ENCODE measurements at regions not wholly inside any gene's neighbourhood (a gene's known extent, or its start where the extent isn't known, plus 50 kb on each side); places are given as distances from the start of the nearest gene placed in this dataset.
"Not testable (repeated sequence)": the region's sequence is repeated elsewhere in the genome, so short reads cannot be mapped to it uniquely, and the experiment has no call there.

- H3K23ac ChIP-seq (ENCODE audit: low read depth, low read length); intact Hi-C loops (cut with micrococcal nuclease); in situ Hi-C loops (cut with MboI; ENCODE audit: low sequenced_read_pairs); POLR2A ChIA-PET (ENCODE audit: unreplicated experiment); H3K27ac ChIP-seq (ENCODE audit: insufficient read depth, low read length); H3K9me1 ChIP-seq (ENCODE audit: insufficient read depth, low read length); H4K8ac ChIP-seq (ENCODE audit: low read depth in 2 of 2, low read length in 2 of 2); H2AK5ac ChIP-seq (ENCODE audit: low read depth, low read length); H4K91ac ChIP-seq (ENCODE audit: insufficient read depth, low read depth, low read length); H2BK15ac ChIP-seq (ENCODE audit: low read depth, low read length); BruUV-seq (replicated peaks); CTCF ChIA-PET; H3K9me3 ChIP-seq (ENCODE audit: control insufficient read depth, insufficient read depth, low read length); dilution Hi-C loops (cut with HindIII; ENCODE audit: low sequenced_read_pairs, unreplicated experiment); H3K27me3 ChIP-seq (ENCODE audit: control insufficient read depth, insufficient read depth, low read length); H3K79me1 ChIP-seq (ENCODE audit: low read depth in 1 of 2, low read length in 2 of 2); H3K36me3 ChIP-seq (ENCODE audit: control insufficient read depth, insufficient read depth, low read length); H2BK5ac ChIP-seq (ENCODE audit: low read depth, low read length, poor library complexity, severe bottlenecking); H3K9ac ChIP-seq (ENCODE audit: low read depth, low read length); H3K4ac ChIP-seq (ENCODE audit: low read depth, low read length); H3K4me1 ChIP-seq (ENCODE audit: control insufficient read depth, insufficient read depth, low read length); DNase-seq; H3K4me2 ChIP-seq (ENCODE audit: low read depth, low read length); H3K14ac ChIP-seq (replicated peaks; ENCODE audit: low read depth, low read length); H3K4me3 ChIP-seq (ENCODE audit: insufficient read depth, low read depth, low read length); H2BK120ac ChIP-seq (ENCODE audit: low read depth, low read length); H3K18ac ChIP-seq (ENCODE audit: low read depth, low read length); ATAC-seq (ENCODE audit: low read depth); H3K56ac ChIP-seq (ENCODE audit: extremely low read depth, insufficient read depth, low read length); H2AK9ac ChIP-seq (replicated peaks; ENCODE audit: low read depth, low read length, poor library complexity); H4K20me1 ChIP-seq (ENCODE audit: insufficient read depth, low read length); H2BK20ac ChIP-seq (ENCODE audit: low read depth, low read length); H2AFZ ChIP-seq (replicated peaks; ENCODE audit: low read length, poor library complexity); H4K5ac ChIP-seq (ENCODE audit: low read depth, low read length): not testable (repeated sequence)
- no CpG with 5 or more reads among the region's 2 CpGs for WGBS, 2 experiments (ENCODE audit: extremely low coverage in 2 of 2, insufficient read length in 1 of 2)
These were observed 339.3 kb upstream of the SPATA31A3 start for GRCh38 chr9:67331634-67332033.

- H3K27ac ChIP-seq (ENCODE audit: insufficient read depth, low read length); H2BK20ac ChIP-seq (ENCODE audit: low read depth, low read length); H3K4me2 ChIP-seq (ENCODE audit: low read depth, low read length); intact Hi-C loops (cut with micrococcal nuclease); H3K56ac ChIP-seq (ENCODE audit: extremely low read depth, insufficient read depth, low read length); H3K9me3 ChIP-seq (ENCODE audit: control insufficient read depth, insufficient read depth, low read length); H3K23ac ChIP-seq (ENCODE audit: low read depth, low read length); H4K91ac ChIP-seq (ENCODE audit: insufficient read depth, low read depth, low read length); H2BK15ac ChIP-seq (ENCODE audit: low read depth, low read length); H2BK120ac ChIP-seq (ENCODE audit: low read depth, low read length); H3K9ac ChIP-seq (ENCODE audit: low read depth, low read length); H2AK5ac ChIP-seq (ENCODE audit: low read depth, low read length); H3K4me3 ChIP-seq (ENCODE audit: insufficient read depth, low read depth, low read length); H3K14ac ChIP-seq (replicated peaks; ENCODE audit: low read depth, low read length); dilution Hi-C loops (cut with HindIII; ENCODE audit: low sequenced_read_pairs, unreplicated experiment); CTCF ChIA-PET; H4K5ac ChIP-seq (ENCODE audit: low read depth, low read length); H3K4me1 ChIP-seq (ENCODE audit: control insufficient read depth, insufficient read depth, low read length); H3K9me1 ChIP-seq (ENCODE audit: insufficient read depth, low read length); in situ Hi-C loops (cut with MboI; ENCODE audit: low sequenced_read_pairs); H3K79me1 ChIP-seq (ENCODE audit: low read depth in 1 of 2, low read length in 2 of 2); ATAC-seq (ENCODE audit: low read depth); H4K20me1 ChIP-seq (ENCODE audit: insufficient read depth, low read length); POLR2A ChIA-PET (ENCODE audit: unreplicated experiment); DNase-seq; H3K27me3 ChIP-seq (ENCODE audit: control insufficient read depth, insufficient read depth, low read length); BruUV-seq (replicated peaks); H4K8ac ChIP-seq (ENCODE audit: low read depth in 2 of 2, low read length in 2 of 2); H3K36me3 ChIP-seq (ENCODE audit: control insufficient read depth, insufficient read depth, low read length); H3K4ac ChIP-seq (ENCODE audit: low read depth, low read length); H2BK5ac ChIP-seq (ENCODE audit: low read depth, low read length, poor library complexity, severe bottlenecking); H2AFZ ChIP-seq (replicated peaks; ENCODE audit: low read length, poor library complexity); H2AK9ac ChIP-seq (replicated peaks; ENCODE audit: low read depth, low read length, poor library complexity); H3K18ac ChIP-seq (ENCODE audit: low read depth, low read length): not testable (repeated sequence)
- WGBS, 2 experiments (ENCODE audit: extremely low coverage in 2 of 2, insufficient read length in 1 of 2) = no CpG with 5 or more reads among the region's 2 CpGs
These were observed 321.1 kb upstream of the SPATA31A3 start for GRCh38 chr9:67313409-67313808.
